Thyroid gland (tissue), 4 donors: ENCODE measurements at regions not wholly inside any gene's neighbourhood (a gene's known extent, or its start where the extent isn't known, plus 50 kb on each side); places are given as distances from the start of the nearest gene placed in this dataset.

Experiments
- POLR2A ChIP-seq, 2 donors: fragments of 450-650 bp; IDR thresholded peaks; one replicate each; pipeline ENCODE4 v1.6.1; 2017; ENCODE audit warnings: antibody characterized with exemption in 2 of 2, mild to moderate bottlenecking in 2 of 2, moderate library complexity in 1 of 2
- TF ChIP-seq, protein P1 (sequence below), 6 experiments: fragments of 200-600 bp in 3 of 6; fragments of 450-650 bp in 3 of 6; sonication (generic) in 3 of 6; IDR thresholded peaks; one replicate each; pipeline ENCODE4 v1.5.1; 2016 to 2019; ENCODE audit warnings: antibody characterized with exemption in 6 of 6, mild to moderate bottlenecking in 2 of 6, inconsistent platforms in 1 of 6, moderate library complexity in 1 of 6

GRCh38 chr11:26937386-26937785 is 56.5 kb upstream of the FIBIN start:
- TF ChIP-seq, protein P1, sequence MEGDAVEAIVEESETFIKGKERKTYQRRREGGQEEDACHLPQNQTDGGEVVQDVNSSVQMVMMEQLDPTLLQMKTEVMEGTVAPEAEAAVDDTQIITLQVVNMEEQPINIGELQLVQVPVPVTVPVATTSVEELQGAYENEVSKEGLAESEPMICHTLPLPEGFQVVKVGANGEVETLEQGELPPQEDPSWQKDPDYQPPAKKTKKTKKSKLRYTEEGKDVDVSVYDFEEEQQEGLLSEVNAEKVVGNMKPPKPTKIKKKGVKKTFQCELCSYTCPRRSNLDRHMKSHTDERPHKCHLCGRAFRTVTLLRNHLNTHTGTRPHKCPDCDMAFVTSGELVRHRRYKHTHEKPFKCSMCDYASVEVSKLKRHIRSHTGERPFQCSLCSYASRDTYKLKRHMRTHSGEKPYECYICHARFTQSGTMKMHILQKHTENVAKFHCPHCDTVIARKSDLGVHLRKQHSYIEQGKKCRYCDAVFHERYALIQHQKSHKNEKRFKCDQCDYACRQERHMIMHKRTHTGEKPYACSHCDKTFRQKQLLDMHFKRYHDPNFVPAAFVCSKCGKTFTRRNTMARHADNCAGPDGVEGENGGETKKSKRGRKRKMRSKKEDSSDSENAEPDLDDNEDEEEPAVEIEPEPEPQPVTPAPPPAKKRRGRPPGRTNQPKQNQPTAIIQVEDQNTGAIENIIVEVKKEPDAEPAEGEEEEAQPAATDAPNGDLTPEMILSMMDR (IDR thresholded peaks at IDR 0.05), result no peak
- TF ChIP-seq POLR2A (IDR thresholded peaks at IDR 0.05), result no peak
